Endometrium (tissue), 2 donors: ENCODE measurements at regions not wholly inside any gene's neighbourhood (a gene's known extent, or its start where the extent isn't known, plus 50 kb on each side); places are given as distances from the start of the nearest gene placed in this dataset.
"Not testable (repeated sequence)": the region's sequence is repeated elsewhere in the genome, so short reads cannot be mapped to it uniquely, and the experiment has no call there.

Source experiments
- FAIRE-seq: peaks from 2 replicates; lab custom pipeline; 2012; peaks lifted over from hg19 to GRCh38; lab: Jason Lieb, UNC
- donor health status: control.
- donor health status: control.

DNA sequence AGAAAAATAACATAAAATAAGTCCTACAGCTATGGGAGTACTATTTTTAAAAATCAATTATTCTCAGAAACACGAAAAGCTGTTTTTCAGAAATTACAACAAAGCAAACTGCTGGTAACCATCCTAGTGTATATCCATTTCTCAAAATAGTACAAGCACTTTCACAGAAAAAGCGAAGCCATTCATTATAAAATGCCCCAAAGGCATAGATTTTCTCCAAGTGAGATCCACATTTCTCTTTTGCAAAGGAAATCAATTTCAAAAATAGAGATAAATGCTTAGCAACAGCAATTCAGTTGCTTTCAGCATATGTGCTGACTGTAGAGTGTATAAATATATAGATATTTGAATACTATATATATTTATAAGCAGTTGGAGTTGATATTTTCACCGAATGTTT, 1266.3 kb downstream of the SI start:
- no peak for FAIRE-seq

DNA sequence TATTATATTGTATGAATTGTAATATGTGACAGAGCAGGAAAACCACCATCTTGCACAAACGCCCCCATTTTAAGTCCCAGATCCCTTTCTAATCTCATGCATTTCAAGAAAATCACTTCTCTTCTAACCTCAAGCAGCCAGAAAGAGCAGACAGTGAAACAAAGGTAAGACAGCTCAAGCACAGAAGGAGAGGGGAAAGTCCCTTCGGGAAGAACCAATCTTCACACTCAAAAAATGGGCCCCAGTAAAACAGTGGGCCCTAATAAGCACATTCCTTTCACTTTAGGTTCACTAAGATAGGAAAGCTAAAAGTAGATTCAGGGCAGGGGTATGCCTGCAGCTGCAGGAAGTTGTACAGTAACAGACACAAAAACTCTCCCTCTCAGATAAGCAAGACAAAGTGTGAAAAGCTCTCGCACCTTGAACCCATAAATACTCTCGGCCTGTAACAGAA, 1268.7 kb downstream of the SI start:
- no peak for FAIRE-seq

DNA sequence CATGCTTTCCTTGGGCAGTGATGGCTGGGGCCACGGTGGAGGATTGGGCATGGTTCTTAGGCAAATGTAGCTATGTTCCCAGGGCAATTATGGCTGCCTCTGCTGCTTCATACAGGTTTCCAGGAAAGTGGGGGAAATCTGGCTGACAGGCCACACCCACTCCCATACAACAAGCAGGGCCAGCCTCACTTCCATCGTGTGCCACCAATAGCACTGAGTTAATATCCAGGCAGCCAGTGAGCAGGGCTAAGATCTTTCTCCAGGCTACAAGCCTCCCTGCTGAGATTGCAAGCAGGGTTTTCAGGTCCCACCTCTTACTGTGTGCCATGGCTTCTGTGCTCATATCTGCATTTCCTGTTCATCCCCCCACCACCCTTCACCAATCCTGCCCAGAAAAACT, 1291.9 kb downstream of the SI start:
- FAIRE-seq: no peak

DNA sequence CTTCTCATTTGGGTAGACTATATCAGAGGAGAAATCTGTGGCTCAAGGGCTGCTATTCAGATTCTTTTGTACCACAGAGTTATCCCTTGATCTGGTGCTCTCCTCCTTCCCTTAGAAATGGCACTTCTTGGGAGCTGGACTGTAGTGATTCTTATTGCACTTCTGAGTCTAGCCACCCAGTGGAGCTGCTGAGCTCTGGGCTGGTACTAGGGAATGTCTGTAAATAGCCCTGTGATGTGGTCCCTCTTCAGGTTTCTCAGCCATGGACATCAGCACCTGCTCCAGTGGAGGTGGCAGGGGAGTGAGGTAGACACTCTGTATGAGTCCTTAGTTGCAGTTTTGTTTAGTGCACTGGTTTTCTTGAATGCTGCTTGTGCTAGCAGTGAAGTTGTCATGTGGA, 1292.6 kb downstream of the SI start:
- FAIRE-seq: no peak

DNA sequence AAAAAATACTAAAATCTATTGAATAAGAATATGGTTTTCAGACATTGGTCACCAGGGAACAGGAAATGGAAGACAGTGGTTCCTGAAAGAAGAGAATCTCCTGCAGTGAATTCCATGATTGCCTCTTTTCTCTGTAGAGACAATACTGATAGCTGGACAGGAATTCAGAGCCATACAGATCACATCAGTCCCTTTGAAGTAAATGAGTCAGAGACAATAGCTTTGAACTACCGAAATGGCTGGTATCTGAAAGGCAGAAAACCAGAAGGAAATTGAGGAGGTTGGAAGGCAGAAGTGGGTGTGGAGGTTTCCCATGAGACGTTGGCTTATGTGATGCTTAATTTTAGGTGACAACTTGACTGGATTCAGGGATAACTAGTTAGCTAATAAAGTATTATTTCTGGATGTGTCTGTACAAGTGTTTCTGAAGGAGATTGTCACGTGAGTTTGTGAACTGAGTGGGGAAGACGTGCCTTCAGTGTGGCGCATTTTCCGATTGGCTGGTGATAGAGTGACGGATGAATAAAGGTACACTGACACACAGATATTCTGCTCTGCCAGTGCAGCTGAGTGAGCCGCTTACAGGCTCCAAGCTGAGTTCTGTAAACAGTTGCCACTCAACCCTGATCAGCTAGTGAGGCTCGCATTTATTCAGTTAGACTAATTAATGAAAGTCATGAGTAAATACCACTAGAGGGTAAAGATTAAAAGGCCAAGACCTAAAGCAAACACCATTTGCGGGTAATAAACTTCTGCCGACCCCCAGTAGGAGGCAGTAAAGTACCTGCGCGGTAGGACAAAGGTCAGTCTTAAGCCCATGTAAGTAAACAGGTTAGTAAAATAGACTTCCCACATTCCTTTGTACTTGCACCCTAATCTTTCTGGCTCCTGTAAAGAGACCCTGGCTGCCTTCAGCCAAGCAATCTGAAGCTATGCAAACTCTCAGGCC, 1298.6 kb downstream of the SI start:
- no peak for FAIRE-seq

DNA sequence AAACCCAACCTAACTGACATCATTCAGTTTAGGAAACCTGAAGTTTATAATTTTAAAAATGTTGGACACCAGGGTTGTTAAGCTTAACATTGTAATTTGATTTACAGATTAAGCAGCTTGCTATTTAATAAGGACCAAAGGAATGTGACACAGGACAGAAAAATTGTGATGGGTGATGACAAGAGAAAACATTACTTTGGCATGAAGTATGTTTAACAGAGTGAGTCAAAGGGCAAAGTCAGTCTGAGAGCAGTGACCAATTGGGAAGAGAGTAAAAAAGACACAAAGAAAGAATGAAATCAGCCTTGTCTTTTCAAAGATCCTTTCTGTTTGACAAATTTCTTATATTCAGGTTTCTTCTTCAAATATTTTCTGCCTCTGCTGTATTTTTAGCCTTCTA, 1301.6 kb downstream of the SI start:
- FAIRE-seq: no peak

DNA sequence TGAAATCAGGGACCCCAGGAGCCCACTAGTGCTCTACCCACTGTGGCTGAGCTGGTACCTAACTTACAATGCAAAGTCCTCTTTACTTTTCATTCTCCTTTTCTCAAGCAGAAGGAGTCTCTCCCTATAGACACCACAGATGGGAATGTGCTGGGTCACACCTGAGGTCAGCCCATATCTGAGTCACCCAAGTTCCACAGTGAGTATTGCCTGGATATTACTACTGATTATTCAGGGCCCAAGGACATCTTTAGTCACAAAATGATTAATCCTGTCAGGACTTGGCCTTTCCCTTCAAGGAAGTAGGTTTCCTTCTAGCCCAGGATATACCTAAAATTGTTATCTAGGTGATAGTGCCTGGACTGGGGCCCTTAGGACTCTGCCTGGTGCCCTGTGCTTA, 1305.2 kb downstream of the SI start:
- FAIRE-seq: no peak

DNA sequence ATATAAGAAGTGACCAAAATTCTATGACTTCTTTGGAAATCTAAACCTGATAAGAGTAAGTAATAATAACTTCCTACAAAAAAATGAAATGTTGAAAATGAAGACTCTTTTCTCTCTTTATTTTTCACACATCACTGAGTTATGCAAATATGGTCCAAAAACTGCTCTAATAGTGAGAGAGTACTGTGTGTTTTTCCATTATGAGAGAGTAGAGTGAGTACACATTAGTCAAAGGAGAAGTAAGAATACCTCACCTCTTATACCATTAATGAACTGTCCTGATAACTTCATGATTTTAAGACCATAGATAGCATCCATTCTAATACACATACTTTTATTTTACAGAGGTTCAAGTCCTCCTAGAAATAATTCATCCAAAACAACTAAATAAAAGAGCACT, 1310.2 kb downstream of the SI start:
- FAIRE-seq: no peak

DNA sequence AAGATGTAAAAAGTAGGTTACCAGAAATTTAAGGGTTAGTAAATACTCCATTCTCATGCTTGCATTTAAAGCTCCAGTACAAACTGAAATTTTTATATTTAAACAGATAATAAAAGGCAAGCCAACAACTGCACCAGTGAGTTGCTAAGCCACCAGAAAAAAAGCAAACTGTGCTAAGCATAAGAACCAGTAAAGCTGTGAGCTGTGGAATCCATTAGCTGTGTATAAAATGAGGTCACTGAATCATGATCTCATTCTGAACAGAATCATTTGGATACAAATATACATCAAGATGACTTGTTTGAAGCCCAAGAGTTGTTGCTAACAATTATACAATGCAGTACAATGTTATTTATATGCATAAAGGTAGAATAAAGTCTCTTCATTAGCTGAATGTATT, 1312.2 kb downstream of the SI start:
- FAIRE-seq: no peak

DNA sequence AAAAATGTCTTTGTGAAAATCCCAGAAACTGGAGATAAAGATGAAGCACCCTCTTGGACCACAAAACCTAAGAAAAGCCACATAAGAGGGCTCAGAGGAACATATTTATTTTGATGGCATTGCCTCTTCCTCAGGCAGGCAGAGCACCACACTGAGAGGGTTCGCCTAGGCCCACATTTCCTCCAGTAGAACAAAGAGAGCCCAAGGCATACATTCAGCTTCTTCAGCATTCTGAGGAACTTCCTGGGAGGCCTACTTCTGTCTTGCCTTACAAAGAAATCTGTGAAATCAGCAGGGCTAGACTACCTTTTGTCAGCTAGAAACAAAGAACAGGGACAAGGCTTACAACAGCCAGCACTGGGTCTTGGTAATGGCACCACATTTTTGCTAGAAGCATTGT, 1325.3 kb downstream of the SI start:
- FAIRE-seq: no peak

DNA sequence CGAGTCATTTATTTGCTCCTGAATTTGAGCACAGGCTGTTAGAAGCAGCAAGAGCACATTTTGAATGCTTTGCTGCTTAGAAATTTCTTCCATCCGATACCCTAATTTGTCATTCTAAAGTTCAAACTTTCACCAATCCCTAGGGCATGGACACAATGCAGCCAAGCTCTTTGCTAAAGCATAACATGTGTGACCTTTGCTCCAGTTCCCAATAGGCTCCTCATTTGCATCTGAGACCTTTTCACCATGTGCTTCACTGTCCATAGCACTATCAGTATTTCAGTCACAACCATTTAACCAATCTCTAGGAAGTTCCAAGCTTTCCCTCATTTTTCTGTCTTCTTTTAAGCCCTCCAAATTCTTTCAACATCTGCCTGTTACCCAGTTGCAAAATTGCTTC, 1333.1 kb downstream of the SI start:
- FAIRE-seq: no peak

DNA sequence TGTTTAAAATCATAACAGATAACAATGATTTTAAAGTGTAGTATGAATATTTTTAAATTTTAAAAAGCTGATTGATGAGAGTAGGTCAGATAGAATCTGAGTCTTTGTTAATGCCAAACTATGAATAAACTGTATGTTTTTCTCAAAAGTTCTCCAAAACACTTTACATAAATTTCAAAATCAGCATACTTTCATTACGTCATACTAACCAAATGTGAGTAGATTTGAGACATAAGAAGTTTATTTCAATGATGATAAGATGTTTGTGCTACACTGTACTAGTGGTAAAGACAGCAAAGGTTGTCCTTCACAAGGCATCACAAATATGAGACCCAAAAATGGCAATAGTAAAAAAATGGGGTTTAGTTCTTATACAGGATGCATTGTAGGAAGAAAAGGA, 1342.9 kb downstream of the SI start:
- FAIRE-seq: no peak

DNA sequence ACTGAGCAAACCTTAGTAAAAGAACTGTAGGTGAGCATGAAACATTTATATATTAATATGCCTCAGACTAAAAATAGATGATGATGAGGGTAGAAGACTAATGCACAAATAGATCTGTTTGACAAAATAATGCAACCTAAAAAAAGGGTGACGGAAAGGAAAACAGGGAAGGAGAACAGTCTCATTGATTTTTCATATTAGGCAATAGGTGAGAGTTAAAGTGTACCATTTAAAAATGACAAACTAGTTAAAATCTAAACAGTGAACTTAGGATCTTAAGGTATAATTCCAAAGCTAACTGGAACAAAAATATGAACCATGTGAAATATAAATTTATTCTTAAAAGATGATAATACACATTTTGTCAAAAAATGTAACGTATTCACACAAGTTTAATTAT, 1347.6 kb downstream of the SI start:
- FAIRE-seq: no peak

DNA sequence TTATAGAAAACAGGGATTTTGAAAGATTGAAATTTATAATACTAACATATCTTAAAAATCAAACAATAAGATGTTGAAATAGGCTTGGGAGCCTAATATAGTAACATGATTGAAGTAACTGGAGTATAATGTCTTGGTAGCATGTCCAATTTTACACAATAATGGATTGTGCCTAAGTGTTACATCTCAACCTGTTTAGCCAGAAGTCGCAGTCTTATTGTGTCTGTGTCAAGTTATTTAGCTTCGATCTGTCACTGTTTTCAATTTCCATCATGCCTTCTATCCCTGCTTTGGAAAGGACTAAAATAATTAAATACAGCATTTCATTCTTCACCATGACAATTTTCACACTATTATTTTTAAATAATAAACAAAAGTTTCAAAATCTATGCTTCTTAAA, 1352.2 kb downstream of the SI start:
- FAIRE-seq: no peak

DNA sequence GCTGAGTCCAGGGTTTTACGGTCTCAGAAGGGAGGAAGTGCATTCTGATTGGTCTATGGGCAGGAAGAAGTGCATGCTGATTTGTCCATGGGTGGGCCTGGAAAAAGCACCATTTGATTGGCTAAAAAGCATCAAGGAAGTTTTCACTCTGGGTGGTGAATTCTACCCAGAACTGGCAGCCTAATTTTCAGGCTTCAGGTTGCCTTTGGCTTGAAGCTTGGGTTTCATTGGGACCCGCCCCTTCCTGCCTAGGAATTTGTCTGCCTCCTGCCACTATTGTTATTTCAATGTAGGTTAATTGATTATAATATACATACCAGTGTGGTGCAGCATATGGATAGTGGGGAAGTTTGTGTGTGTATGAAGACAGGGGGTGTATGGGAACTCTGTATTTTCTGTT, 1355.9 kb downstream of the SI start:
- no peak for FAIRE-seq

DNA sequence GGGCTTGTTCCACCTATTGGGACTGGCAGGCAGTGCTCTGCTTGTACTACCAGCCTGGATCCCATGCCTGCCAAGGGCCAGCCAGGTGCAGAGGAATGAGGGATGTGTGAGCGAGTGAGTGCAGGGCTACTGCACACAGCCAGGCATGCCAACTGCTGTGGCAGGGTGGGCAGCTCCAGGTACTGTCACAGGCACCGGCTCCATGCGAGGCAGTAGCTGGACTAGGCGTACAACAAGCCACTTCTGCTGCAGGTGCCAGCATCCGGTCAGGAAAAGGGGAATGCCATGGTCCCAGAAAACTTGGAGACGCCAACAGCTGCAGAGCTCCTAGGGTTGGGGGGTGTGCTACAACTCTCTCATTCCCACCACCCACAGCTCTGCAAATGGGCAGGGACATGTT, 1356.7 kb downstream of the SI start:
- no peak for FAIRE-seq

DNA sequence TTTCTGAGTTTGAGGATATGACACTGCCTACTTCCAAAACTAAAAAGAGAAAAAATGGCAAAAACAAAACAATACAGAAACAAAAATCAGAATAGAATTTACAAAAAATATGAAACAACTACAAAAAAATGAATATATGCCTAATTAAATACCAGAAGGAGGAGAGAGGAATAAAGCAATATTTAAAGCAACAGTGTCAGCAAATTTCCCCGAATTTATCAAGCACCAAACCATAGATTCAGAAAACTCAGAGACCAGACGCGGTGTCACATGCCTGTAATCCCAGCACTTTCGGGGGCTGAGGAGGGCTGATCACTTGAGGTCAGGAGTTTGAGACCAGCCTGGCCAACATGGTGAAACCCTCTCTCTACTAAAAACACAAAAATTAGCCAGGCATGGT, 1360.9 kb downstream of the SI start:
- no peak for FAIRE-seq

DNA sequence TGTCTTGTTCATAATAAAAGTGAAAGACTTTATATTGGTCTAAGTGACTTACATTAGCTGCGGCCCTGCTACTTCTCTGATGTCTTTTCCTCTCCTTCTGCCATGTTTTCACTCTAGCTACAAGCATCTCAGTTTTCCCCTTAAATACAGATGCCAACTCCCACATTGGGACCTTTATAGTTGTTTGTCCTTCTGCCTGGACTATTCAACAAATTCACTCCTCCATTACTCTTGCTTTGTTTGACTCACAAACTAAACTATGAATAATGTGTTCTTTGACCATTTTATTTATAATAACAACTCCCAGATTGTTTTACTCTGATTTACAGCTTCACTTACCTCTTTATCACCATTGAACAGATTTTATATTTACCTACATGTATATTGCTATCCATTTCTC, 1369.9 kb downstream of the SI start:
- no peak for FAIRE-seq

DNA sequence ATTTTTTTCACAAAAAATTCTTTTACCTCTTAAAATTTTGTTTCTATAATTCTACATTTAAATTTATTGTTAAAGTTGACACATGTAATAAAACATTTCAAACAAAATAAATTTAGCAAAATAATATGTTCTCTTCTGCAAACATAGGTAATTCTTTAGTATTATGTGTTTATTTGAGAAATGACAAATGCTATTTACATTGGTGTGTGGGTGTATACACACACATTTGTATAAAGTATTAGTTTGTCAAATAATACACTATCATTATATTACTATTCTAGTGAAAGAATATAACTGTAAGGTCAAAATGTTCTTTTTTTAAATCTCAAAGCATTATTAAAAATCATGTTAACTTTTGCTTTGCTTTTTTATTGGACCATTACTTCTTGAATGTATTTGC, 1370.6 kb downstream of the SI start:
- FAIRE-seq: peak; percentile 55

DNA sequence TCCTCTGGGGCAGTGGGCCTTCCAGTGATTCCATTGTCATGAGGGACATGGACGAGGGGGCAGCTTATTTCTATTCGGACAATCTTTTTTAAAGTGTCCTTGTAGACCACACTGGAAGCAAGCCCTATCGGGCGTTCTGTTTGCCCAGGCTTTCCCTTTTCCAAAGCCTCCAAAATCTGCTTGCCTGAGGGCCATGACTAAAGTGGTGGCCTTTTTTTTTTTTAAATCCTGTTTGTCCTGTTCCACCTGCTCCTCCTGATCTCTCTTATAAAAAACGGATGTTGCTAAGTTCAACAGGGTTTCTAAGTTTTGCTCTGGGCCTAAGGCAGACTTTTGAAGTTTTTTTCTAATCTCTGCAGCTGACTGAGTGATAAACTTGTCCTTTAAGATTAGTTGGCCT, 1380.1 kb downstream of the SI start:
- FAIRE-seq: not testable (repeated sequence)

DNA sequence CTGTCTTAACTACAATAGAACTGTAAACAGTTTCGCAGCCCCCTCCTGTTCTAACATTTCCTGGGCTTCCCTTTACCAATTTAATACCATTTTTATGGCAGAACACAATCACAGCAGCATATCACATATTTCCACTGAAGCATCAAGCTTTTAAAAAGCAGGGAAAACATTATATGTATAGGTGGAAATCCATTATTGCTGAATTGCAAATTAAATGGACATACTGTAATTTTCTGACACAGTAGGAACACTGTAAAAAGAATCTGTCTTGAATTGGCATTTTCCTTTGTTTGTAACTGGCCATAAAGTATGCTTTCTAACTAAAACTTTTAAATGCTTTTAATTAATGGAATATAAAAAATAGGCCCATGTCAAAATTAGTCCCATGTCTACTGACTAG, 1385.8 kb downstream of the SI start:
- FAIRE-seq: no peak

DNA sequence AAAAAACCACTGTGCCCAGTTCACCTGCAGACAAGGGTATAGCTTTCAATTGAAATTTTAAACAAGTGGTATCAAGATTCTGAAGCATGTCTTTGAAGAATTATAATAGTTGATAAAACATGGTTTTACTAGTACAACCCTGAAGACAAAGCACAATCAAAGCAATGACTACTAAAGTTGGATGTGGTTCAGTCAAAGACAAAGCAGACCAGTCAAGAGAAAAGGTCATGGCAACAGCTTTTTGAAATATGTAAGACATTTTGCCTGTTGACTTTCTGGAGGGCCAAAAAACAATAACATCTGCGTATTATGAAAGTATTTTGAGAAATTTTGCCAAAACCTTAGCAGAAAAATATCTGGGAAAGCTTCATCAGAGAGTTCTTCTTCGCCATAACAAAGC, 1393.6 kb downstream of the SI start:
- peak; percentile 45 for FAIRE-seq

DNA sequence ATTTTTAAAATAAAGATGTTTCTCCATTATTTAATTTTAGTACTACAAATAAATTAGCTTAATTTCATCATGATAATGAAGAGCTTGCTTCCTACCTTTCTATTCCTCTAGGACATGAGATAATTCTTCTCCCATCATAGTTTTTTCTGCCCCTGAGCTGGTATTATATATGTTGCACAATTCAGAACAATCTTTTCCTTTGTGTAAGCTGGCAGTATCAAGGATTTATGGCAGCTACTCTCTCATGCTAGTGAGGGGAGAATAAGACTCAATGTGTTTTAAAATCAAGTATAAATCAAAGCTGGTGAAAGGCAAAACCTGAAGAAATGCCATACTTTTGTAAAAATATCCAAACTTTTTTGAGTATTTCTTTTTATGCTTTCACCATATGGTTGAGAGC, 1405.3 kb downstream of the SI start:
- no peak for FAIRE-seq

DNA sequence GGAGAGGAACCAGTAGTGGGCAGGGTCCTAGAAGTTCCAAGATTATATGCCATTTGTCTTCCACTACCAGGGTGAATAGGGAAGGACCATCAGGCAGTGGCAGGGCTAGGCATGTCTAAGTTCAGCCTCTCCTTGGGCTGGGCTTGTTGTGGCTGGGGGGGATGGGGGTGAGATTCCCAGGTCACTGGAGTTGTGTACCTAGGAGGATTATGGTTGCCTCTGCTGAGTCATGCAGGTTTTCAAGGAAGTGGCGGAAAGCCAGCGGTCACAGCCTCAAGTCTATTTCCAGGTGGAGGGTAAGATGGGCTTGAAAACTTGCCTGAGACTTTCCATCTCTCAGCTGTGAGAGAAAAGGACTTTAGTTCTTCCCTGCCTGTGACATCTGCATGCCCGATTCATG, 1407.1 kb downstream of the SI start:
- FAIRE-seq: no peak
